WTC11 (cell line): ENCODE measurements at regions not wholly inside any gene's neighbourhood (a gene's known extent, or its start where the extent isn't known, plus 50 kb on each side); places are given as distances from the start of the nearest gene placed in this dataset.

Experiments used
- ATAC-seq: fragments of 200-7000 bp; cut with Tn5 transposase; 2 replicates; pipeline ENCODE4 v1.10.0; 2021; ENCODE audit warnings: mild to moderate bottlenecking, moderate library complexity
- CTCF ChIA-PET: fragments of 300-600 bp; sonication (Branson Sonifier 250); formaldehyde crosslinking; loops from one replicate; lab custom pipeline; 2021; ENCODE audit warnings: antibody characterized with exemption; lab: Charles Lee
- POLR2A ChIA-PET: fragments of 350-600 bp; sonication (Branson Sonifier 250); formaldehyde crosslinking; loops from one replicate; lab custom pipeline; 2021; ENCODE audit warnings: antibody characterized with exemption; lab: Charles Lee
- DNase-seq: peaks from one replicate; pipeline ENCODE4 v3.0.0; 2021; ENCODE audit warnings: low spot score
- H3K27ac Mint-ChIP-seq: 2 replicates; pipeline ENCODE4 v1.8.0; 2021; ENCODE audit warnings: mixed read lengths
- H3K27me3 Mint-ChIP-seq: 2 replicates; pipeline ENCODE4 v1.8.0; 2021; ENCODE audit warnings: low read depth, mild to moderate bottlenecking, moderate library complexity, mixed read lengths
- H3K36me3 Mint-ChIP-seq: 2 replicates; pipeline ENCODE4 v1.8.0; 2021; ENCODE audit warnings: mixed read lengths
- H3K4me1 Mint-ChIP-seq: 2 replicates; pipeline ENCODE4 v1.8.0; 2022; ENCODE audit warnings: mixed read lengths
- H3K4me3 Mint-ChIP-seq: 2 replicates; pipeline ENCODE4 v1.8.0; 2021; ENCODE audit warnings: mild to moderate bottlenecking, moderate library complexity, mixed read lengths
- H3K9me3 Mint-ChIP-seq: 2 replicates; pipeline ENCODE4 v1.8.0; 2021; ENCODE audit warnings: mixed read lengths
- CBFB ChIP-seq: sonication (generic); formaldehyde crosslinking; IDR thresholded peaks from 2 replicates; pipeline ENCODE4 v1.8.1; 2022; ENCODE audit warnings: mild to moderate bottlenecking, low read depth, missing genetic modification reagents
- ETV6 ChIP-seq: sonication (generic); formaldehyde crosslinking; IDR thresholded peaks from 2 replicates; pipeline ENCODE4 v1.8.1; 2022; ENCODE audit warnings: mild to moderate bottlenecking, missing genetic modification reagents
- FOXP1 ChIP-seq: sonication (generic); formaldehyde crosslinking; IDR thresholded peaks from 2 replicates; pipeline ENCODE4 v1.8.0; 2022; ENCODE audit warnings: missing genetic modification reagents, mild to moderate bottlenecking, moderate library complexity, borderline replicate concordance
- GRHL2 ChIP-seq: fragments of 250-450 bp; sonication (Bioruptor Pico); IDR thresholded peaks from 2 replicates; pipeline ENCODE4 v1.8.0; 2022; ENCODE audit warnings: mild to moderate bottlenecking, moderate library complexity; ENCODE audit not compliant: insufficient replicate concordance, severe bottlenecking
- KAT7 ChIP-seq: sonication (generic); formaldehyde crosslinking; IDR thresholded peaks from 2 replicates; pipeline ENCODE4 v1.8.1; 2023; ENCODE audit warnings: missing genetic modification reagents, mild to moderate bottlenecking, borderline replicate concordance
- NR1H2 ChIP-seq: sonication (generic); formaldehyde crosslinking; IDR thresholded peaks from 2 replicates; pipeline ENCODE4 v1.9.0; 2021; ENCODE audit warnings: mild to moderate bottlenecking, moderate library complexity, missing genetic modification reagents
- SMAD3 ChIP-seq: sonication (generic); formaldehyde crosslinking; IDR thresholded peaks from 2 replicates; pipeline ENCODE4 v1.8.0; 2022; ENCODE audit warnings: missing genetic modification reagents, mild to moderate bottlenecking, borderline replicate concordance
- SMAD4 ChIP-seq: sonication (generic); formaldehyde crosslinking; IDR thresholded peaks from 2 replicates; pipeline ENCODE4 v1.8.0; 2022; ENCODE audit warnings: mild to moderate bottlenecking, missing genetic modification reagents
- TEAD4 ChIP-seq: sonication (generic); formaldehyde crosslinking; IDR thresholded peaks from 2 replicates; pipeline ENCODE4 v1.8.0; 2022; ENCODE audit warnings: mild to moderate bottlenecking, missing genetic modification reagents
- ZNF219 ChIP-seq: sonication (generic); formaldehyde crosslinking; IDR thresholded peaks from 2 replicates; pipeline ENCODE4 v1.8.0; 2023; ENCODE audit warnings: missing genetic modification reagents, mild to moderate bottlenecking, borderline replicate concordance
- ZNF423 ChIP-seq: fragments of 250-450 bp; sonication (Bioruptor Pico); IDR thresholded peaks from 2 replicates; pipeline ENCODE4 v2.1.2; 2022; ENCODE audit warnings: mild to moderate bottlenecking, moderate library complexity
- ZNF671 ChIP-seq: fragments of 250-450 bp; sonication (Bioruptor Pico); IDR thresholded peaks from 2 replicates; pipeline ENCODE4 v1.8.0; 2021; ENCODE audit warnings: mild to moderate bottlenecking
- TF ChIP-seq, protein P1 (sequence below): sonication (generic); formaldehyde crosslinking; IDR thresholded peaks from 2 replicates; pipeline ENCODE4 v1.8.0; 2023; ENCODE audit warnings: mild to moderate bottlenecking, missing genetic modification reagents
- TF ChIP-seq, protein P2 (sequence below): sonication (generic); formaldehyde crosslinking; IDR thresholded peaks from 2 replicates; pipeline ENCODE4 v1.8.1; 2023; ENCODE audit warnings: mild to moderate bottlenecking, missing genetic modification reagents
- TF ChIP-seq, protein P3 (sequence below): sonication (generic); formaldehyde crosslinking; IDR thresholded peaks from 2 replicates; pipeline ENCODE4 v1.8.1; 2022; ENCODE audit warnings: low read depth, mild to moderate bottlenecking, moderate library complexity, missing genetic modification reagents, borderline replicate concordance
- TF ChIP-seq, protein P4 (sequence below): sonication (generic); formaldehyde crosslinking; IDR thresholded peaks from 2 replicates; pipeline ENCODE4 v1.8.1; 2022; ENCODE audit warnings: low read depth, missing genetic modification reagents, borderline replicate concordance
- TF ChIP-seq, protein P5 (sequence below): sonication (generic); formaldehyde crosslinking; IDR thresholded peaks from 2 replicates; pipeline ENCODE4 v1.8.0; 2022; ENCODE audit warnings: mild to moderate bottlenecking, missing genetic modification reagents
- TF ChIP-seq, protein P6 (sequence below): sonication (generic); formaldehyde crosslinking; IDR thresholded peaks from 2 replicates; pipeline ENCODE4 v1.8.1; 2022; ENCODE audit warnings: mild to moderate bottlenecking, missing genetic modification reagents, moderate library complexity, borderline replicate concordance
- TF ChIP-seq, protein P7 (sequence below): sonication (generic); formaldehyde crosslinking; IDR thresholded peaks from 2 replicates; pipeline ENCODE4 v1.8.0; 2022; ENCODE audit warnings: mild to moderate bottlenecking, missing genetic modification reagents
- TF ChIP-seq, protein P8 (sequence below): sonication (generic); formaldehyde crosslinking; IDR thresholded peaks from 2 replicates; pipeline ENCODE4 v1.8.1; 2022; ENCODE audit warnings: mild to moderate bottlenecking, moderate library complexity, missing genetic modification reagents

GRCh38 chr4:184329659-184330400 is 112.2 kb upstream of the ENPP6 start:
- Mint-ChIP-seq H3K27me3 (peaks cover 3% of the 10 kb centered on the region; the same call in 1 of the 2 replicates), H3K36me3 (peaks cover 13% of the 10 kb centered on the region), H3K4me3 (no peak overlapping the region), H3K27ac (no peak overlapping the region), H3K4me1 (peaks cover 21% of the 10 kb centered on the region), H3K9me3 (peaks cover 14% of the 10 kb centered on the region)
- ChIA-PET CTCF (no interaction called here), POLR2A (no interaction called here)
- no peak for DNase-seq
- TF ChIP-seq ZNF671 (CRISPR knock-in tag) (no peak), ETV6 (CRISPR knock-in tag) (no peak), FOXP1 (no peak), SMAD3 (no peak), ZNF219 (CRISPR knock-in tag) (no peak), CBFB (no peak), KAT7 (CRISPR knock-in tag) (no peak), NR1H2 (no peak), SMAD4 (CRISPR knock-in tag) (no peak), GRHL2 (CRISPR knock-in tag) (no peak), ZNF423 (CRISPR knock-in tag) (no peak), TEAD4 (no peak)
- TF ChIP-seq, protein P1, sequence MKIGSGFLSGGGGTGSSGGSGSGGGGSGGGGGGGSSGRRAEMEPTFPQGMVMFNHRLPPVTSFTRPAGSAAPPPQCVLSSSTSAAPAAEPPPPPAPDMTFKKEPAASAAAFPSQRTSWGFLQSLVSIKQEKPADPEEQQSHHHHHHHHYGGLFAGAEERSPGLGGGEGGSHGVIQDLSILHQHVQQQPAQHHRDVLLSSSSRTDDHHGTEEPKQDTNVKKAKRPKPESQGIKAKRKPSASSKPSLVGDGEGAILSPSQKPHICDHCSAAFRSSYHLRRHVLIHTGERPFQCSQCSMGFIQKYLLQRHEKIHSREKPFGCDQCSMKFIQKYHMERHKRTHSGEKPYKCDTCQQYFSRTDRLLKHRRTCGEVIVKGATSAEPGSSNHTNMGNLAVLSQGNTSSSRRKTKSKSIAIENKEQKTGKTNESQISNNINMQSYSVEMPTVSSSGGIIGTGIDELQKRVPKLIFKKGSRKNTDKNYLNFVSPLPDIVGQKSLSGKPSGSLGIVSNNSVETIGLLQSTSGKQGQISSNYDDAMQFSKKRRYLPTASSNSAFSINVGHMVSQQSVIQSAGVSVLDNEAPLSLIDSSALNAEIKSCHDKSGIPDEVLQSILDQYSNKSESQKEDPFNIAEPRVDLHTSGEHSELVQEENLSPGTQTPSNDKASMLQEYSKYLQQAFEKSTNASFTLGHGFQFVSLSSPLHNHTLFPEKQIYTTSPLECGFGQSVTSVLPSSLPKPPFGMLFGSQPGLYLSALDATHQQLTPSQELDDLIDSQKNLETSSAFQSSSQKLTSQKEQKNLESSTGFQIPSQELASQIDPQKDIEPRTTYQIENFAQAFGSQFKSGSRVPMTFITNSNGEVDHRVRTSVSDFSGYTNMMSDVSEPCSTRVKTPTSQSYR (CRISPR knock-in tag): no peak
- TF ChIP-seq, protein P2, sequence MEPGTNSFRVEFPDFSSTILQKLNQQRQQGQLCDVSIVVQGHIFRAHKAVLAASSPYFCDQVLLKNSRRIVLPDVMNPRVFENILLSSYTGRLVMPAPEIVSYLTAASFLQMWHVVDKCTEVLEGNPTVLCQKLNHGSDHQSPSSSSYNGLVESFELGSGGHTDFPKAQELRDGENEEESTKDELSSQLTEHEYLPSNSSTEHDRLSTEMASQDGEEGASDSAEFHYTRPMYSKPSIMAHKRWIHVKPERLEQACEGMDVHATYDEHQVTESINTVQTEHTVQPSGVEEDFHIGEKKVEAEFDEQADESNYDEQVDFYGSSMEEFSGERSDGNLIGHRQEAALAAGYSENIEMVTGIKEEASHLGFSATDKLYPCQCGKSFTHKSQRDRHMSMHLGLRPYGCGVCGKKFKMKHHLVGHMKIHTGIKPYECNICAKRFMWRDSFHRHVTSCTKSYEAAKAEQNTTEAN (CRISPR knock-in tag): no peak
- TF ChIP-seq, protein P3, sequence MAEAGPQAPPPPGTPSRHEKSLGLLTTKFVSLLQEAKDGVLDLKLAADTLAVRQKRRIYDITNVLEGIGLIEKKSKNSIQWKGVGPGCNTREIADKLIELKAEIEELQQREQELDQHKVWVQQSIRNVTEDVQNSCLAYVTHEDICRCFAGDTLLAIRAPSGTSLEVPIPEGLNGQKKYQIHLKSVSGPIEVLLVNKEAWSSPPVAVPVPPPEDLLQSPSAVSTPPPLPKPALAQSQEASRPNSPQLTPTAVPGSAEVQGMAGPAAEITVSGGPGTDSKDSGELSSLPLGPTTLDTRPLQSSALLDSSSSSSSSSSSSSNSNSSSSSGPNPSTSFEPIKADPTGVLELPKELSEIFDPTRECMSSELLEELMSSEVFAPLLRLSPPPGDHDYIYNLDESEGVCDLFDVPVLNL (CRISPR knock-in tag): no peak
- TF ChIP-seq, protein P4, sequence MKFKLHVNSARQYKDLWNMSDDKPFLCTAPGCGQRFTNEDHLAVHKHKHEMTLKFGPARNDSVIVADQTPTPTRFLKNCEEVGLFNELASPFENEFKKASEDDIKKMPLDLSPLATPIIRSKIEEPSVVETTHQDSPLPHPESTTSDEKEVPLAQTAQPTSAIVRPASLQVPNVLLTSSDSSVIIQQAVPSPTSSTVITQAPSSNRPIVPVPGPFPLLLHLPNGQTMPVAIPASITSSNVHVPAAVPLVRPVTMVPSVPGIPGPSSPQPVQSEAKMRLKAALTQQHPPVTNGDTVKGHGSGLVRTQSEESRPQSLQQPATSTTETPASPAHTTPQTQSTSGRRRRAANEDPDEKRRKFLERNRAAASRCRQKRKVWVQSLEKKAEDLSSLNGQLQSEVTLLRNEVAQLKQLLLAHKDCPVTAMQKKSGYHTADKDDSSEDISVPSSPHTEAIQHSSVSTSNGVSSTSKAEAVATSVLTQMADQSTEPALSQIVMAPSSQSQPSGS: no peak
- TF ChIP-seq, protein P5, sequence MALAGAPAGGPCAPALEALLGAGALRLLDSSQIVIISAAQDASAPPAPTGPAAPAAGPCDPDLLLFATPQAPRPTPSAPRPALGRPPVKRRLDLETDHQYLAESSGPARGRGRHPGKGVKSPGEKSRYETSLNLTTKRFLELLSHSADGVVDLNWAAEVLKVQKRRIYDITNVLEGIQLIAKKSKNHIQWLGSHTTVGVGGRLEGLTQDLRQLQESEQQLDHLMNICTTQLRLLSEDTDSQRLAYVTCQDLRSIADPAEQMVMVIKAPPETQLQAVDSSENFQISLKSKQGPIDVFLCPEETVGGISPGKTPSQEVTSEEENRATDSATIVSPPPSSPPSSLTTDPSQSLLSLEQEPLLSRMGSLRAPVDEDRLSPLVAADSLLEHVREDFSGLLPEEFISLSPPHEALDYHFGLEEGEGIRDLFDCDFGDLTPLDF (CRISPR knock-in tag): no peak
- TF ChIP-seq, protein P6, sequence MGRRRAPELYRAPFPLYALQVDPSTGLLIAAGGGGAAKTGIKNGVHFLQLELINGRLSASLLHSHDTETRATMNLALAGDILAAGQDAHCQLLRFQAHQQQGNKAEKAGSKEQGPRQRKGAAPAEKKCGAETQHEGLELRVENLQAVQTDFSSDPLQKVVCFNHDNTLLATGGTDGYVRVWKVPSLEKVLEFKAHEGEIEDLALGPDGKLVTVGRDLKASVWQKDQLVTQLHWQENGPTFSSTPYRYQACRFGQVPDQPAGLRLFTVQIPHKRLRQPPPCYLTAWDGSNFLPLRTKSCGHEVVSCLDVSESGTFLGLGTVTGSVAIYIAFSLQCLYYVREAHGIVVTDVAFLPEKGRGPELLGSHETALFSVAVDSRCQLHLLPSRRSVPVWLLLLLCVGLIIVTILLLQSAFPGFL (CRISPR knock-in tag): no peak
- TF ChIP-seq, protein P7, sequence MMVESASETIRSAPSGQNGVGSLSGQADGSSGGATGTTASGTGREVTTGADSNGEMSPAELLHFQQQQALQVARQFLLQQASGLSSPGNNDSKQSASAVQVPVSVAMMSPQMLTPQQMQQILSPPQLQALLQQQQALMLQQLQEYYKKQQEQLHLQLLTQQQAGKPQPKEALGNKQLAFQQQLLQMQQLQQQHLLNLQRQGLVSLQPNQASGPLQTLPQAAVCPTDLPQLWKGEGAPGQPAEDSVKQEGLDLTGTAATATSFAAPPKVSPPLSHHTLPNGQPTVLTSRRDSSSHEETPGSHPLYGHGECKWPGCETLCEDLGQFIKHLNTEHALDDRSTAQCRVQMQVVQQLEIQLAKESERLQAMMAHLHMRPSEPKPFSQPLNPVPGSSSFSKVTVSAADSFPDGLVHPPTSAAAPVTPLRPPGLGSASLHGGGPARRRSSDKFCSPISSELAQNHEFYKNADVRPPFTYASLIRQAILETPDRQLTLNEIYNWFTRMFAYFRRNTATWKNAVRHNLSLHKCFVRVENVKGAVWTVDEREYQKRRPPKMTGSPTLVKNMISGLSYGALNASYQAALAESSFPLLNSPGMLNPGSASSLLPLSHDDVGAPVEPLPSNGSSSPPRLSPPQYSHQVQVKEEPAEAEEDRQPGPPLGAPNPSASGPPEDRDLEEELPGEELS (CRISPR knock-in tag): no peak
- TF ChIP-seq, protein P8, sequence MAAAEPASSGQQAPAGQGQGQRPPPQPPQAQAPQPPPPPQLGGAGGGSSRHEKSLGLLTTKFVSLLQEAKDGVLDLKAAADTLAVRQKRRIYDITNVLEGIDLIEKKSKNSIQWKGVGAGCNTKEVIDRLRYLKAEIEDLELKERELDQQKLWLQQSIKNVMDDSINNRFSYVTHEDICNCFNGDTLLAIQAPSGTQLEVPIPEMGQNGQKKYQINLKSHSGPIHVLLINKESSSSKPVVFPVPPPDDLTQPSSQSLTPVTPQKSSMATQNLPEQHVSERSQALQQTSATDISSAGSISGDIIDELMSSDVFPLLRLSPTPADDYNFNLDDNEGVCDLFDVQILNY: no peak
- no peak for ATAC-seq
